Retinal pigment epithelial cell (primary cell): ENCODE measurements at regions not wholly inside any gene's neighbourhood (a gene's known extent, or its start where the extent isn't known, plus 50 kb on each side); places are given as distances from the start of the nearest gene placed in this dataset.

ENCODE experiments used
- DNase-seq: peaks from one replicate; pipeline ENCODE4 v3.0.0-alpha.2; 2010; ENCODE audit warnings: low read depth
- H3K4me3 ChIP-seq: 2 replicates; pipeline ENCODE4 v1.5.1; 2011; ENCODE audit warnings: mild to moderate bottlenecking, low read length, control low read depth, moderate library complexity
- CTCF ChIP-seq: conservative IDR thresholded peaks from 2 replicates; pipeline ENCODE4 v1.5.1; 2011; ENCODE audit warnings: low read depth, low read length, control low read depth, inconsistent platforms

- no peak for DNase-seq
- TF ChIP-seq CTCF: no peak
- no peak overlapping the region for H3K4me3 ChIP-seq
Measured at GRCh38 chr2:239791526-239792404, 233.4 kb downstream of the NDUFA10 start.

GRCh38 chr2:239790721-239791120, 234.4 kb downstream of the NDUFA10 start:
- no peak for DNase-seq
- no peak for TF ChIP-seq CTCF
- H3K4me3 ChIP-seq: no peak overlapping the region

- TF ChIP-seq CTCF: no peak
- DNase-seq: no peak
- no peak overlapping the region for H3K4me3 ChIP-seq
Measured at GRCh38 chr2:239790313-239790712, 234.8 kb downstream of the NDUFA10 start.

GRCh38 chr2:239789711-239790110, 235.4 kb downstream of the NDUFA10 start:
- no peak overlapping the region for H3K4me3 ChIP-seq
- no peak for DNase-seq
- TF ChIP-seq CTCF: no peak

- no peak for DNase-seq
- H3K4me3 ChIP-seq: no peak overlapping the region
- TF ChIP-seq CTCF: no peak
Measured at GRCh38 chr2:239788576-239789098, 236.5 kb downstream of the NDUFA10 start.

- TF ChIP-seq CTCF: no peak
- no peak overlapping the region for H3K4me3 ChIP-seq
- no peak for DNase-seq
Measured at GRCh38 chr2:239787538-239788050, 237.5 kb downstream of the NDUFA10 start.

- DNase-seq: no peak
Measured at GRCh38 chr2:239786791-239787190, 238.4 kb downstream of the NDUFA10 start.

More at GRCh38 chr2:239786791-239787190, 238.4 kb downstream of the NDUFA10 start:
- H3K4me3 ChIP-seq: no peak overlapping the region
- no peak for TF ChIP-seq CTCF
